ENCODE measurements at regions not wholly inside any gene's neighbourhood (a gene's known extent, or its start where the extent isn't known, plus 50 kb on each side); places are given as distances from the start of the nearest gene placed in this dataset.

GRCh38 chr1:178634445-178634844 is 90.6 kb upstream of the RALGPS2 start:
- TF ChIP-seq CTCF (IDR thresholded peaks at IDR 0.05; ENCODE audit: insufficient read depth, low read depth, low read length) (no peak), EZH2 (IDR thresholded peaks at IDR 0.05; ENCODE audit: insufficient read depth, low read length) (no peak)
